AG10803 (cell line): ENCODE measurements at regions not wholly inside any gene's neighbourhood (a gene's known extent, or its start where the extent isn't known, plus 50 kb on each side); places are given as distances from the start of the nearest gene placed in this dataset.

ENCODE experiments used
- DNase-seq: peaks from one replicate; pipeline ENCODE4 v3.0.0; 2010; ENCODE audit warnings: low read depth
- H3K4me3 ChIP-seq: 2 replicates; pipeline ENCODE4 v1.5.1; 2011; ENCODE audit warnings: mild to moderate bottlenecking, low read length, control low read depth
- TF ChIP-seq, protein P1 (sequence below): conservative IDR thresholded peaks from 2 replicates; pipeline ENCODE4 v1.5.1; 2011; ENCODE audit warnings: mild to moderate bottlenecking, low read length, control low read depth, inconsistent platforms

DNA sequence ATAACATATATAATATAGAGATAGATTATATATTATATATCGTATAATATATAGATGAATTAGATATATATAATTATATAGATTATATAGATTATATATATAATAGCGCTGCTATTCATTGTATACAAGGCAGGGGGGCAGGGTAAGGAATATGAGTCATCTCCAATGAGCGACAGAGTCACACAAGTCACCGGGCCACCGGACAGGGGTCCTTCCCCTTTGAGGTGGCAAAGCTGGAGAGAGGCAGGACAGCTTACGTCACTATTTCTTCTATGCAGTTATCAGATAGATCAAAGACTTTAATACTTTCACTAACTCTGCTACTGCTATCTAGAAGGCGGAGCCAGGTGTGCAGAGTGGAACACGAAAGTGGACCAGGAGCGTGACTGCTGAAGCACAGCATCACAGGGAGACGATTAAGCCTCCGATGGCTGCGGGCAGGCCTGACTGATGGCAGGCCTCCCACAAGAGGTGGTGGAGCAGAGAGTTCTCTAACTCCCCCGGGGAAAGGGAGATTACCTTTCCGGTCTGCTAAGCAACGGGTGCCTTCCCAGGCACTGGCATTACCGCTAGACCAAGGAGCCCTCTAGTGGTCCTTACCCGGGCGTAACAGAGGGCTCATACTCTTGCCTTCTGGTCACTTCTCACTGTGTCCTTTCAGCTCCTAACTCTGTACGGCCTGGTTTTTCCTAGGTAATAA lies 2154.7 kb downstream of the MRPL39 start:
- no peak for DNase-seq

DNA sequence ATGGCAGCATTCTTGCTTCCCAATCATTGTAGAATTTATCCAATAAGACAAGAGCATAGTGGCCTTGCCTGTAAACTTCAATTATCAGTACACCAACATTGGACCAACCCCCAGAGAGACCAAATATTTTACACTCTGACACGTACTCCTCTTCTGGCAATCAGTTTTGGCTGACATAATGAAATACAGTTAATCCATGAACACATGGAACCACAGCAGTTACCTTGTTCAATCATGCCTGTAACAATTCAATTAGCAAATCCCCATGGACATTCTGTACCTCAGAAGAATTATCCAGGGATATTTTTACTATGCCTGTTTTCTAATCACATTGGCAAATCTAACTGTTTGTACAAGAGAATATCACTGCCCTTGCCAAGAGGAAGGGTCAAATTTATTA lies 2162.0 kb downstream of the MRPL39 start:
- H3K4me3 ChIP-seq: no peak overlapping the region
- DNase-seq: no peak
- TF ChIP-seq, protein P1, sequence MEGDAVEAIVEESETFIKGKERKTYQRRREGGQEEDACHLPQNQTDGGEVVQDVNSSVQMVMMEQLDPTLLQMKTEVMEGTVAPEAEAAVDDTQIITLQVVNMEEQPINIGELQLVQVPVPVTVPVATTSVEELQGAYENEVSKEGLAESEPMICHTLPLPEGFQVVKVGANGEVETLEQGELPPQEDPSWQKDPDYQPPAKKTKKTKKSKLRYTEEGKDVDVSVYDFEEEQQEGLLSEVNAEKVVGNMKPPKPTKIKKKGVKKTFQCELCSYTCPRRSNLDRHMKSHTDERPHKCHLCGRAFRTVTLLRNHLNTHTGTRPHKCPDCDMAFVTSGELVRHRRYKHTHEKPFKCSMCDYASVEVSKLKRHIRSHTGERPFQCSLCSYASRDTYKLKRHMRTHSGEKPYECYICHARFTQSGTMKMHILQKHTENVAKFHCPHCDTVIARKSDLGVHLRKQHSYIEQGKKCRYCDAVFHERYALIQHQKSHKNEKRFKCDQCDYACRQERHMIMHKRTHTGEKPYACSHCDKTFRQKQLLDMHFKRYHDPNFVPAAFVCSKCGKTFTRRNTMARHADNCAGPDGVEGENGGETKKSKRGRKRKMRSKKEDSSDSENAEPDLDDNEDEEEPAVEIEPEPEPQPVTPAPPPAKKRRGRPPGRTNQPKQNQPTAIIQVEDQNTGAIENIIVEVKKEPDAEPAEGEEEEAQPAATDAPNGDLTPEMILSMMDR: no peak

More for the DNA sequence above, 2154.7 kb downstream of the MRPL39 start:
- TF ChIP-seq, protein P1: no peak
- no peak overlapping the region for H3K4me3 ChIP-seq

DNA sequence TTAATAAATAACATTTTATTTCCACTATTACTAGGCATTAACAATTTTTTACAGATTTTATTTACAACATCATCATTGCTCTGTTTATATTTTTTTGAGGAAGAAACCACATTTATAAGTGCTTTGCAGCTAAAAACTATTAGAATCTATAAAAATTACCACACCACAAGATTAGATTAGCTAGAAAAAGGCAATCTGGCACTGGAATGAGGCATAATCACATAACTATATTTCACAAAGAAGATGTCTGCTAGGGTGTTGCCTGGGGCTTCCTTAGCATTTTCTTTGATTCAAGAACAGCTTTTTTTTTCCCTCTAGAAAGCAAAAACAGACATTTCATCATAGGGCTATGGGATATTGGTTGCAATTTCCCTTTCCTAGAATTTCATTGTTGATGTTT lies 2169.2 kb downstream of the MRPL39 start:
- TF ChIP-seq, protein P1: no peak
- no peak for DNase-seq

DNA sequence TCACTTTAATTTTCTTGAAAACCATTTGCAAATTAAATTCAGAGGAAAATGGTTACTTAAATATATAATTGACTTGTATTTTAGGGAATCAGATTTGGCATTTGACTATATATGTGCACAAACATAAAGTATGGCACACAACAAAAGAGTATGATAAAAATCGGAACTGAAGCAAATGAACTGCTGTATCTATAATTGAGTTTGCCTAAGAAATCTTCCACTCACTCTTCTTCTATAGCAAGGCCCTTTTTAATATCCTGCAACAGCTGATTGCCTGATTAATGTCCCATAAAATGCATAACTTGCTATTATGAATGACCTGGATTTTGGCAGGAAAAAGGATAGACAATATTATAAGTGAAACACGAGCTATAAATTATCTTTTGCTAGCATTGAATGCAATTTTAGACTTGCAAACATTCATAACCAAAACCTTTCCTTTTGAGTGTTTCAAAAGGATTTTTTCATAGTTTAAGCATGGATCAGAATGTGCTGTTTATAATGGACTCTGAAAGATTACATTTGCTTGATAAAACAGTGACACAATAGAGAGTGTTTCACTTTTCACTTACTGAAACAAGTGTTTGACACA lies 2204.3 kb downstream of the MRPL39 start:
- no peak overlapping the region for H3K4me3 ChIP-seq
- TF ChIP-seq, protein P1: no peak
- DNase-seq: no peak

More for the DNA sequence above, 2169.2 kb downstream of the MRPL39 start:
- H3K4me3 ChIP-seq: no peak overlapping the region

DNA sequence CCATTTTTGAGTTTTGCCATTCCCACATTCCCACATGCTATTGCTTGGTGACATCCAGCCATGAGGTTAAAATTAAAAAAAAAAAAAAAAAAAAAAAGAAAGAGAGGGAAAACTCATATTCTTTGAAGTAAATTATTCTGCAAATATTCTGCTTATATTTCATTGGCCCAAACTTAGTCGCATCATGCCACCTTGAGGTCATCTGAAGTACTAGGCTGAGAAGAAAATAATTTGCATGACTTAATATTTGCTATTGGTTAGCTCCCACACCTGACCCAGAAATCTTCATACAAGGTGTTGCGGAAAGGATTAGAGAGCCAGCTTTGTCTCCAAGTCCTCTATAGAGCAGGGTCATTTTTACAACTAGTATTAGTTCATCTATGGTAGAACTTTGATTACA lies 2206.0 kb downstream of the MRPL39 start:
- TF ChIP-seq, protein P1: no peak

DNA sequence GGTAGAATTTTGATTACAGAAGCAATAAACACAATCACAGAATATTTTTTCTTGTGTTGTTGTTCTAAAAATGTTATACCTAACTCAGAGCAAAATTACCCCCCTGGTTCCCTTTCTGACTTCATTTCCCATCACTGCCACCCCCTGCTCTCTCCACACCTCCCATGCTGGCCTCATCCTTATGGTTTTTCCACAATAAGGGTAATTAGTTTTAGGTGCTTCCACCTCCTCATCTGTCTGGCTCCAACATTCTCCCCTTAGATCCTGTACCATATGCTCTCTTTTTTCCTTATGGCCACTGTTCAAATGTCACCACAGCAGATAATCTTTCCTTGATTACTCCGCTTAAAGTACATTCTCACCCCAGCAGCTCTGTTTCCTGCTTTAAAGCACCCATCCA lies 2208.6 kb downstream of the MRPL39 start:
- TF ChIP-seq, protein P1: no peak
- DNase-seq: no peak
- no peak overlapping the region for H3K4me3 ChIP-seq

More for the DNA sequence above, 2206.0 kb downstream of the MRPL39 start:
- no peak overlapping the region for H3K4me3 ChIP-seq
- no peak for DNase-seq

DNA sequence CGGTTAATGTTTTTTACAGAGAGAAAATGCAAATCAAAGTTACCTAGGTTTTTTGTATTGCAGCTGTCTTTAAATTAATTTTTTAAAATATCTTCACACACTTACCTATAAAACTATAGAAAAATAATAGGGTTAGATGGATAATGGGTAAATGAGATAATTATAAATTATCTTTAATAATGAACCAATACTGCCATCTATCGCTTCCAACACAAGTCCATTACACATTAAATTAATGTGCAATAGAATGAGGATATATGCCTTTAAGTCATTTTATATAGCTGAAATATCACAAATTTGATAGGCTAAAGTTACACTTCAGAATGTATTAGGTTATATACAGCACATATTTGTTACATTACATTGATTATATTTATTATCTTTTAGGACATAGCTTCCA lies 2212.8 kb downstream of the MRPL39 start:
- no peak overlapping the region for H3K4me3 ChIP-seq
- TF ChIP-seq, protein P1: no peak
- no peak for DNase-seq
